ENCODE measurements at regions not wholly inside any gene's neighbourhood (a gene's known extent, or its start where the extent isn't known, plus 50 kb on each side); places are given as distances from the start of the nearest gene placed in this dataset.

DNA sequence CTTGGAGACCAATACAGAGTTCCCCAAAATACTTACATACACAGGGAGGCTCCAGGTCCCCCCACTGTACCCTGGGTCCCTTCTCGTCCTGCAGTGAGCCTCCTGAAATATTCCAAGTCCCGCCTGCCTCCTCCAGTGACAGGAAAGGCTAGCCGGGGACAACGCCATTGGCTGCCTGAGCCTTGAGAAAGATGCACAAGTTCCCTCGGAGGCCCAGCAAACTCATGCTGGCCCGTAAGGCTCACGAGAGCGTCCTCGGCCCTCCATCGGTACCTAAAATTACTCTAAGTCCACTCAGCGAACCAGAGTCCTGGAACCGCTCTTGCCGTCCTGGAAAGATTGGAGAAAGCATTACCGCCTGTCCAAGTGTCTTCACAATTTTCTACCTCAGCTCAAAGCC is 228.6 kb downstream of the ADAM29 start:
- ChIA-PET CTCF (no interaction called here), POLR2A (no interaction called here)
- 76% methylated on average over 14 of the region's 14 CpGs for WGBS (ENCODE audit: missing lambda C conversion rate)
- TF ChIP-seq, protein P1, sequence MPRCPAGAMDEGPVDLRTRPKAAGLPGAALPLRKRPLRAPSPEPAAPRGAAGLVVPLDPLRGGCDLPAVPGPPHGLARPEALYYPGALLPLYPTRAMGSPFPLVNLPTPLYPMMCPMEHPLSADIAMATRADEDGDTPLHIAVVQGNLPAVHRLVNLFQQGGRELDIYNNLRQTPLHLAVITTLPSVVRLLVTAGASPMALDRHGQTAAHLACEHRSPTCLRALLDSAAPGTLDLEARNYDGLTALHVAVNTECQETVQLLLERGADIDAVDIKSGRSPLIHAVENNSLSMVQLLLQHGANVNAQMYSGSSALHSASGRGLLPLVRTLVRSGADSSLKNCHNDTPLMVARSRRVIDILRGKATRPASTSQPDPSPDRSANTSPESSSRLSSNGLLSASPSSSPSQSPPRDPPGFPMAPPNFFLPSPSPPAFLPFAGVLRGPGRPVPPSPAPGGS (IDR thresholded peaks at IDR 0.05) = no peak
- no peak for TF ChIP-seq HDAC2 (IDR thresholded peaks at IDR 0.05)
- ATAC-seq (no peak), DNase-seq (ENCODE audit: low read depth in 1 of 2, low spot score in 1 of 2) (no peak), FAIRE-seq (no peak)
- Histone ChIP-seq H3K4me3 (no peak overlapping the region), H3K27ac (no peak overlapping the region), H3K4me2 (no peak overlapping the region), H3K4me1 (no peaks in the 10 kb centered on the region), H3K9me3 (no peaks in the 10 kb centered on the region)

DNA sequence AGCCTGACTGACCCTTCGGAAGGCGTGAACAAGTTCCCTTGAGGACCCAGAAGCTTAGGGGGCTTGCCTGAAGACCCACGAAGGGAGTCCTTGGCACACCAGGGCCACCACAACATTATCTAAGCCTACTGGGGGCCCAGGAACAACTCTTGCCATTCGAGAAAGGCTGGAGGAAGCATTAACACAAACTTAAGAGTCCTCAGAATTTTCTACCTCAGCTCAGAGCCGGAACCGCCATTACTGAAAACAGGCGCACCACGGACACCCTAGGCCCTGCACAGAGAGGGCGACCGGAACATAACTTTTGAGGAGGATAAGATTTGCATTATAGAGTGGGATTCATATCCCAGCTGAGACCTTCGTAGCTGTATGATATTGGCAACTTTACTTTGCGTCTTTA is 229.1 kb downstream of the ADAM29 start:
- FAIRE-seq = no peak

More for the DNA sequence above, 229.1 kb downstream of the ADAM29 start:
- Histone ChIP-seq H3K4me2 (no peak overlapping the region), H3K27ac (no peak overlapping the region), H3K4me3 (no peak overlapping the region), H3K9me3 (no peaks in the 10 kb centered on the region), H3K4me1 (no peaks in the 10 kb centered on the region)
- DNase-seq (ENCODE audit: low read depth in 1 of 2, low spot score in 1 of 2) = no peak
- WGBS (ENCODE audit: missing lambda C conversion rate) = 77% methylated on average over 10 of the region's 12 CpGs
- TF ChIP-seq JUN (IDR thresholded peaks at IDR 0.05) = no peak
- TF ChIP-seq ESRRA (IDR thresholded peaks at IDR 0.05; ENCODE audit: borderline replicate concordance, low read length) = no peak
- no peak for TF ChIP-seq FOSB (CRISPR knock-in tag; IDR thresholded peaks at IDR 0.05)
- TF ChIP-seq, protein P2, sequence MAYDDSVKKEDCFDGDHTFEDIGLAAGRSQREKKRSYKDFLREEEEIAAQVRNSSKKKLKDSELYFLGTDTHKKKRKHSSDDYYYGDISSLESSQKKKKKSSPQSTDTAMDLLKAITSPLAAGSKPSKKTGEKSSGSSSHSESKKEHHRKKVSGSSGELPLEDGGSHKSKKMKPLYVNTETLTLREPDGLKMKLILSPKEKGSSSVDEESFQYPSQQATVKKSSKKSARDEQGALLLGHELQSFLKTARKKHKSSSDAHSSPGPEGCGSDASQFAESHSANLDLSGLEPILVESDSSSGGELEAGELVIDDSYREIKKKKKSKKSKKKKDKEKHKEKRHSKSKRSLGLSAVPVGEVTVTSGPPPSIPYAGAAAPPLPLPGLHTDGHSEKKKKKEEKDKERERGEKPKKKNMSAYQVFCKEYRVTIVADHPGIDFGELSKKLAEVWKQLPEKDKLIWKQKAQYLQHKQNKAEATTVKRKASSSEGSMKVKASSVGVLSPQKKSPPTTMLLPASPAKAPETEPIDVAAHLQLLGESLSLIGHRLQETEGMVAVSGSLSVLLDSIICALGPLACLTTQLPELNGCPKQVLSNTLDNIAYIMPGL (CRISPR knock-in tag; IDR thresholded peaks at IDR 0.05; ENCODE audit: borderline replicate concordance) = no peak
- TF ChIP-seq EHMT2 (IDR thresholded peaks at IDR 0.05; ENCODE audit: low read depth) = no peak
- no peak for TF ChIP-seq KDM1A (IDR thresholded peaks at IDR 0.05; ENCODE audit: low read depth)
- no peak for TF ChIP-seq MAFK (IDR thresholded peaks at IDR 0.05; ENCODE audit: partially characterized antibody)
- TF ChIP-seq, protein P3, sequence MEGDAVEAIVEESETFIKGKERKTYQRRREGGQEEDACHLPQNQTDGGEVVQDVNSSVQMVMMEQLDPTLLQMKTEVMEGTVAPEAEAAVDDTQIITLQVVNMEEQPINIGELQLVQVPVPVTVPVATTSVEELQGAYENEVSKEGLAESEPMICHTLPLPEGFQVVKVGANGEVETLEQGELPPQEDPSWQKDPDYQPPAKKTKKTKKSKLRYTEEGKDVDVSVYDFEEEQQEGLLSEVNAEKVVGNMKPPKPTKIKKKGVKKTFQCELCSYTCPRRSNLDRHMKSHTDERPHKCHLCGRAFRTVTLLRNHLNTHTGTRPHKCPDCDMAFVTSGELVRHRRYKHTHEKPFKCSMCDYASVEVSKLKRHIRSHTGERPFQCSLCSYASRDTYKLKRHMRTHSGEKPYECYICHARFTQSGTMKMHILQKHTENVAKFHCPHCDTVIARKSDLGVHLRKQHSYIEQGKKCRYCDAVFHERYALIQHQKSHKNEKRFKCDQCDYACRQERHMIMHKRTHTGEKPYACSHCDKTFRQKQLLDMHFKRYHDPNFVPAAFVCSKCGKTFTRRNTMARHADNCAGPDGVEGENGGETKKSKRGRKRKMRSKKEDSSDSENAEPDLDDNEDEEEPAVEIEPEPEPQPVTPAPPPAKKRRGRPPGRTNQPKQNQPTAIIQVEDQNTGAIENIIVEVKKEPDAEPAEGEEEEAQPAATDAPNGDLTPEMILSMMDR (IDR thresholded peaks at IDR 0.05) = no peak
- TF ChIP-seq ZC3H11A (IDR thresholded peaks at IDR 0.05) = no peak
- TF ChIP-seq RARB (CRISPR knock-in tag; IDR thresholded peaks at IDR 0.05) = no peak
- TF ChIP-seq NFE2L2 (conservative IDR thresholded peaks at IDR 0.05; ENCODE audit: low read length) = no peak
- no peak for TF ChIP-seq MYC (IDR thresholded peaks at IDR 0.05; ENCODE audit: borderline replicate concordance, low read length)
- TF ChIP-seq, protein P4, sequence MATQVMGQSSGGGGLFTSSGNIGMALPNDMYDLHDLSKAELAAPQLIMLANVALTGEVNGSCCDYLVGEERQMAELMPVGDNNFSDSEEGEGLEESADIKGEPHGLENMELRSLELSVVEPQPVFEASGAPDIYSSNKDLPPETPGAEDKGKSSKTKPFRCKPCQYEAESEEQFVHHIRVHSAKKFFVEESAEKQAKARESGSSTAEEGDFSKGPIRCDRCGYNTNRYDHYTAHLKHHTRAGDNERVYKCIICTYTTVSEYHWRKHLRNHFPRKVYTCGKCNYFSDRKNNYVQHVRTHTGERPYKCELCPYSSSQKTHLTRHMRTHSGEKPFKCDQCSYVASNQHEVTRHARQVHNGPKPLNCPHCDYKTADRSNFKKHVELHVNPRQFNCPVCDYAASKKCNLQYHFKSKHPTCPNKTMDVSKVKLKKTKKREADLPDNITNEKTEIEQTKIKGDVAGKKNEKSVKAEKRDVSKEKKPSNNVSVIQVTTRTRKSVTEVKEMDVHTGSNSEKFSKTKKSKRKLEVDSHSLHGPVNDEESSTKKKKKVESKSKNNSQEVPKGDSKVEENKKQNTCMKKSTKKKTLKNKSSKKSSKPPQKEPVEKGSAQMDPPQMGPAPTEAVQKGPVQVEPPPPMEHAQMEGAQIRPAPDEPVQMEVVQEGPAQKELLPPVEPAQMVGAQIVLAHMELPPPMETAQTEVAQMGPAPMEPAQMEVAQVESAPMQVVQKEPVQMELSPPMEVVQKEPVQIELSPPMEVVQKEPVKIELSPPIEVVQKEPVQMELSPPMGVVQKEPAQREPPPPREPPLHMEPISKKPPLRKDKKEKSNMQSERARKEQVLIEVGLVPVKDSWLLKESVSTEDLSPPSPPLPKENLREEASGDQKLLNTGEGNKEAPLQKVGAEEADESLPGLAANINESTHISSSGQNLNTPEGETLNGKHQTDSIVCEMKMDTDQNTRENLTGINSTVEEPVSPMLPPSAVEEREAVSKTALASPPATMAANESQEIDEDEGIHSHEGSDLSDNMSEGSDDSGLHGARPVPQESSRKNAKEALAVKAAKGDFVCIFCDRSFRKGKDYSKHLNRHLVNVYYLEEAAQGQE (IDR thresholded peaks at IDR 0.05) = no peak
- no peak for TF ChIP-seq POLR2AphosphoS2 (conservative IDR thresholded peaks at IDR 0.05; ENCODE audit: low read length)
- TF ChIP-seq, protein P5, sequence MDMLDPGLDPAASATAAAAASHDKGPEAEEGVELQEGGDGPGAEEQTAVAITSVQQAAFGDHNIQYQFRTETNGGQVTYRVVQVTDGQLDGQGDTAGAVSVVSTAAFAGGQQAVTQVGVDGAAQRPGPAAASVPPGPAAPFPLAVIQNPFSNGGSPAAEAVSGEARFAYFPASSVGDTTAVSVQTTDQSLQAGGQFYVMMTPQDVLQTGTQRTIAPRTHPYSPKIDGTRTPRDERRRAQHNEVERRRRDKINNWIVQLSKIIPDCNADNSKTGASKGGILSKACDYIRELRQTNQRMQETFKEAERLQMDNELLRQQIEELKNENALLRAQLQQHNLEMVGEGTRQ (IDR thresholded peaks at IDR 0.05) = no peak
- TF ChIP-seq, protein P6, sequence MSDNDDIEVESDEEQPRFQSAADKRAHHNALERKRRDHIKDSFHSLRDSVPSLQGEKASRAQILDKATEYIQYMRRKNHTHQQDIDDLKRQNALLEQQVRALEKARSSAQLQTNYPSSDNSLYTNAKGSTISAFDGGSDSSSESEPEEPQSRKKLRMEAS (IDR thresholded peaks at IDR 0.05) = no peak
- POLR2A ChIA-PET = no interaction called here
- CTCF ChIA-PET = no interaction called here
- no peak for ATAC-seq
